ENCODE measurements at regions not wholly inside any gene's neighbourhood (a gene's known extent, or its start where the extent isn't known, plus 50 kb on each side); places are given as distances from the start of the nearest gene placed in this dataset.
A peak's percentile ranks its signal among the peaks of the same experiment; 100 is the strongest.
"Not testable (repeated sequence)": the region's sequence is repeated elsewhere in the genome, so short reads cannot be mapped to it uniquely, and the experiment has no call there.

DNA sequence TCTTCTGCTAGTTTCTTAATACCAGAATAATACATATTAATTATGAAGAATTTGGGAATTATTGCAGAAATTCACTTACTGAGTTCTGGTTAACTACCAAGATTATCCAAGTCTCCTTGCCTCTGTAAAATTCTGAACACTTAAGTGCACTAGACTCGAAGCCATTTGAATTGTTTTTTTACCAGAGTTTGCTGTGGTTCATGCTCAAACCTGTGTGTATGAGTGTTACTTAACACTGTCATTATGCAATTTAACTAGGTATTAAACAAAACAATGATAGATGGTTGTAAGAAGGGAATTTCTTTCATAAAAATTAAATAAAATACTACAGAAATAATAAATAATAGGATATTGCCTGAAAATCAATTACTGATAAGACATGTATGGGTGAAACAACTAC, 145.6 kb upstream of the FAT4 start:
- H3K79me2 ChIP-seq (ENCODE audit: low read length) = no peaks in the 10 kb centered on the region
- H2AFZ ChIP-seq (ENCODE audit: low read depth, low read length) = no peak overlapping the region
- no peaks in the 10 kb centered on the region for H4K20me1 ChIP-seq (ENCODE audit: insufficient read depth, low read length)
- H3K27me3 ChIP-seq (ENCODE audit: low read depth, low read length) = no peaks in the 10 kb centered on the region
- H3K4me1 ChIP-seq (ENCODE audit: low read length) = no peaks in the 10 kb centered on the region
- H3K4me3 ChIP-seq (ENCODE audit: low read length) = no peak overlapping the region
- no peak overlapping the region for H3K4me2 ChIP-seq (ENCODE audit: low read length)
- TF ChIP-seq, protein P1, sequence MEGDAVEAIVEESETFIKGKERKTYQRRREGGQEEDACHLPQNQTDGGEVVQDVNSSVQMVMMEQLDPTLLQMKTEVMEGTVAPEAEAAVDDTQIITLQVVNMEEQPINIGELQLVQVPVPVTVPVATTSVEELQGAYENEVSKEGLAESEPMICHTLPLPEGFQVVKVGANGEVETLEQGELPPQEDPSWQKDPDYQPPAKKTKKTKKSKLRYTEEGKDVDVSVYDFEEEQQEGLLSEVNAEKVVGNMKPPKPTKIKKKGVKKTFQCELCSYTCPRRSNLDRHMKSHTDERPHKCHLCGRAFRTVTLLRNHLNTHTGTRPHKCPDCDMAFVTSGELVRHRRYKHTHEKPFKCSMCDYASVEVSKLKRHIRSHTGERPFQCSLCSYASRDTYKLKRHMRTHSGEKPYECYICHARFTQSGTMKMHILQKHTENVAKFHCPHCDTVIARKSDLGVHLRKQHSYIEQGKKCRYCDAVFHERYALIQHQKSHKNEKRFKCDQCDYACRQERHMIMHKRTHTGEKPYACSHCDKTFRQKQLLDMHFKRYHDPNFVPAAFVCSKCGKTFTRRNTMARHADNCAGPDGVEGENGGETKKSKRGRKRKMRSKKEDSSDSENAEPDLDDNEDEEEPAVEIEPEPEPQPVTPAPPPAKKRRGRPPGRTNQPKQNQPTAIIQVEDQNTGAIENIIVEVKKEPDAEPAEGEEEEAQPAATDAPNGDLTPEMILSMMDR (IDR thresholded peaks at IDR 0.05; ENCODE audit: low read depth, low read length) = no peak
- no peak for TF ChIP-seq EZH2phosphoT487 (IDR thresholded peaks at IDR 0.05; ENCODE audit: low read depth)
- H3K9ac ChIP-seq (ENCODE audit: low read length) = no peak overlapping the region
- H3K36me3 ChIP-seq (replicated peaks; ENCODE audit: low read depth, low read length) = no peaks in the 10 kb centered on the region
- no peak overlapping the region for H3K27ac ChIP-seq (ENCODE audit: low read length)
- no peaks in the 10 kb centered on the region; the same call in 1 of the 2 replicates for H3K9me3 ChIP-seq (ENCODE audit: insufficient read depth, low read length)

DNA sequence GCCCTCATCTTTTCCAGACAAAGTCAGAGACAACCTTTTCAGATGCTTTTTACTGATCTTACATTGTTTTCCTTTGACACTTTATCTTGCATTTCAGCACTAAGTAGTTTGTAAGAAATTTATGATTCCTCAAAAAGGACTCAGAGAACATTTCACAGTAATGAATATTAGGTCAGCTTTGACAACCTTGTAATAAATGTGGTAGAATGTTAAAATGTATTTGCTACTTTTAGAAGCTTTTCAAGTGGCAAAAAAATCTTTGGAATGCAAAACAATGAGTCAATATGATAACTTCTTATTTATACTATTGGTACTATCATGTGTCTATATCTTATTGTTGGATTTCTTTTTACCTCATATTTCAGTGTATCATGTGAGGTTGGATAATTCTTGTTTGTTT, 146.2 kb upstream of the FAT4 start:
- Histone ChIP-seq H3K9ac (ENCODE audit: low read length) (no peak overlapping the region), H3K79me2 (ENCODE audit: low read length) (no peaks in the 10 kb centered on the region), H2AFZ (ENCODE audit: low read depth, low read length) (peak overlapping the region; percentile 65; the same call in 1 of the 2 replicates), H4K20me1 (ENCODE audit: insufficient read depth, low read length) (no peaks in the 10 kb centered on the region), H3K27me3 (ENCODE audit: low read depth, low read length) (no peaks in the 10 kb centered on the region), H3K4me3 (ENCODE audit: low read length) (no peak overlapping the region), H3K27ac (ENCODE audit: low read length) (no peak overlapping the region), H3K36me3 (replicated peaks; ENCODE audit: low read depth, low read length) (no peaks in the 10 kb centered on the region), H3K9me3 (ENCODE audit: insufficient read depth, low read length) (no peaks in the 10 kb centered on the region; the same call in 1 of the 2 replicates), H3K4me2 (ENCODE audit: low read length) (no peak overlapping the region), H3K4me1 (ENCODE audit: low read length) (no peaks in the 10 kb centered on the region)
- TF ChIP-seq, protein P1 (IDR thresholded peaks at IDR 0.05; ENCODE audit: low read depth, low read length) = no peak
- no peak for TF ChIP-seq EZH2phosphoT487 (IDR thresholded peaks at IDR 0.05; ENCODE audit: low read depth)

DNA sequence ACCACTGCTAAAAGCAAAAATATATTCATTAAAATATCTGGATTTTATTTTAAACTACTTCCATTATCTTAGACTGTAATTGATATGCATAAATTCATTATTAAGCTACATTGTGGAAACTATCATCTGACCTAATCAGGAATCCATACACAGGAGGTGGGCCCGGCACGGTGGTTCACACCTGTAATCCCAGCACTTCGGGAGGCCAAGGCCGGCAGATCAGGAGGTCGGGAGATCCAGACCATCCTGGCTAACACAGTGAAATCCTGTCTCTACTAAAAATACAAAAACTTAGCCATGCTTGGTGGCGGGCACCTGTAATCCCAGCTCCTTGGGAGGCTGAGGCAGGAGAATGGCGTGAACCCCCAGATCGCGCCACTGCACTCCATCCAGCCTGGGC, 148.7 kb upstream of the FAT4 start:
- H3K4me2 ChIP-seq (ENCODE audit: low read length); H3K4me3 ChIP-seq (ENCODE audit: low read length); H3K9ac ChIP-seq (ENCODE audit: low read length); H3K27me3 ChIP-seq (ENCODE audit: low read depth, low read length); H2AFZ ChIP-seq (ENCODE audit: low read depth, low read length); H3K79me2 ChIP-seq (ENCODE audit: low read length); H4K20me1 ChIP-seq (ENCODE audit: insufficient read depth, low read length); H3K9me3 ChIP-seq (ENCODE audit: insufficient read depth, low read length); H3K4me1 ChIP-seq (ENCODE audit: low read length); H3K36me3 ChIP-seq (replicated peaks; ENCODE audit: low read depth, low read length); H3K27ac ChIP-seq (ENCODE audit: low read length): not testable (repeated sequence)

DNA sequence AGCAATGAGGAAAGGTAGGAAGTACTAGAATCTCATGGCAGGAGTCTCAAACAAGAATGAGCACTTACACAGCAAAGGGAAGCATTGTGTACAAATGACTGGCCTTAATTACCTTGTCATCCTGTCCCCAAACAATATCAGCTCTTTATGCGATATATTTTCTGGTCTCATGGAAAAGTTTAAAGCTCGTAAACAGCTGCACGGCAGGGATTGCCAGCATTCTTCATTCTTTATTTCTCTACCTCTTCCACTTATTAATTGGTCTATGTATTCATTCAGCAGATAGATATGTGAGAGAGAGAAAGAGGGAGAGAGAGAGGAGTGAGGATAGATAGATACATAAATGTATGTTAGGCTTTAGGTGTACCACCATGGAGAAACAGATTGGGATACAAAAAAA, 155.8 kb upstream of the FAT4 start:
- H3K27me3 ChIP-seq (ENCODE audit: low read depth, low read length) = no peaks in the 10 kb centered on the region
- TF ChIP-seq, protein P1 (IDR thresholded peaks at IDR 0.05; ENCODE audit: low read depth, low read length) = no peak
- no peak for TF ChIP-seq EZH2phosphoT487 (IDR thresholded peaks at IDR 0.05; ENCODE audit: low read depth)
- no peak overlapping the region for H3K9ac ChIP-seq (ENCODE audit: low read length)
- H3K36me3 ChIP-seq (replicated peaks; ENCODE audit: low read depth, low read length) = no peaks in the 10 kb centered on the region
- H3K4me1 ChIP-seq (ENCODE audit: low read length) = no peaks in the 10 kb centered on the region
- no peak overlapping the region for H3K4me3 ChIP-seq (ENCODE audit: low read length)
- H2AFZ ChIP-seq (ENCODE audit: low read depth, low read length) = no peak overlapping the region
- no peak overlapping the region for H3K4me2 ChIP-seq (ENCODE audit: low read length)
- no peaks in the 10 kb centered on the region for H3K79me2 ChIP-seq (ENCODE audit: low read length)
- no peaks in the 10 kb centered on the region for H4K20me1 ChIP-seq (ENCODE audit: insufficient read depth, low read length)
- H3K27ac ChIP-seq (ENCODE audit: low read length) = no peak overlapping the region
- H3K9me3 ChIP-seq (ENCODE audit: insufficient read depth, low read length) = no peaks in the 10 kb centered on the region

DNA sequence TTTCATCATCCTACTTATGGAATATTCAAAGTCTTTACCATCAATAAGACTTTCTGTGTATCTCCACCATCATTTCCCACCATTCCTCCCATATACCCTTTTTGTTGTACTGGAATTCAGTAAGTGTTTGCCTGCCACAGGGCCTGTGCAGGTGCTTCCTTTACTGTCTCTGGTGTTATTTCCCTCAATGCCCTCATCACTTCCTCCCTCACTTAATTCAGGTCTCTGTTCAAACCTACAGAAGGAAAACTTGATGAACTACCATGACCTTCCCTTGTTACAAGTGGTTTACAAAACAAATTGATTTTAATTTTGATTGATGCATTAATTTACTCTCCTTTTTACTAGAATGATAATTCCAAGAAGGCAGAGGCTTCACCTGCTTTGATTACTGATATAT, 159.5 kb upstream of the FAT4 start:
- H3K27me3 ChIP-seq (ENCODE audit: low read depth, low read length) = no peaks in the 10 kb centered on the region
- no peak overlapping the region for H3K27ac ChIP-seq (ENCODE audit: low read length)
- H3K9me3 ChIP-seq (ENCODE audit: insufficient read depth, low read length) = no peaks in the 10 kb centered on the region
- no peaks in the 10 kb centered on the region for H4K20me1 ChIP-seq (ENCODE audit: insufficient read depth, low read length)
- no peak overlapping the region for H2AFZ ChIP-seq (ENCODE audit: low read depth, low read length)
- no peaks in the 10 kb centered on the region for H3K79me2 ChIP-seq (ENCODE audit: low read length)
- H3K4me1 ChIP-seq (ENCODE audit: low read length) = no peaks in the 10 kb centered on the region
- H3K4me3 ChIP-seq (ENCODE audit: low read length) = no peak overlapping the region
- TF ChIP-seq EZH2phosphoT487 (IDR thresholded peaks at IDR 0.05; ENCODE audit: low read depth) = no peak
- TF ChIP-seq, protein P1 (IDR thresholded peaks at IDR 0.05; ENCODE audit: low read depth, low read length) = no peak
- H3K36me3 ChIP-seq (replicated peaks; ENCODE audit: low read depth, low read length) = no peaks in the 10 kb centered on the region
- no peak overlapping the region for H3K4me2 ChIP-seq (ENCODE audit: low read length)
- H3K9ac ChIP-seq (ENCODE audit: low read length) = no peak overlapping the region

Data from OCI-LY3 (cell line).